ENCODE measurements at regions not wholly inside any gene's neighbourhood (a gene's known extent, or its start where the extent isn't known, plus 50 kb on each side); places are given as distances from the start of the nearest gene placed in this dataset.

DNA sequence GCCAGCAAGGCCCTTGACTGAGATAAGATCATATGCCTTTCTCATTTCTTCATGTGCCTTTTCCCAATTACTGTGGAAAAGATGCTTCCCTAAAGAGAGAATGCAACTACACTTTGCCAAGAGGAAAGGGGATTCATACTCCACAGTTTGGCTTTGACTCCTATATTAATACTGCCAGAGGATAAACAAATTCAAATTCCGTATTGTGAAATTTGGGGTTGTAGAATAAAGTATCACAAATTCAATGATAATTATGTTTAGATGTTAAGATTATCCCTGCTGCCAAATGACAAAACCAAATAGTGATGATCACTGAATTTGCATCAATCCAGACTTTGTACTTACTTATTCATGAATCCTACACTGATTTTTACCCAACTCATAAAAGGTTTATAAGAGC lies 88.5 kb upstream of the MNS1 start:
- TF ChIP-seq, protein P1, sequence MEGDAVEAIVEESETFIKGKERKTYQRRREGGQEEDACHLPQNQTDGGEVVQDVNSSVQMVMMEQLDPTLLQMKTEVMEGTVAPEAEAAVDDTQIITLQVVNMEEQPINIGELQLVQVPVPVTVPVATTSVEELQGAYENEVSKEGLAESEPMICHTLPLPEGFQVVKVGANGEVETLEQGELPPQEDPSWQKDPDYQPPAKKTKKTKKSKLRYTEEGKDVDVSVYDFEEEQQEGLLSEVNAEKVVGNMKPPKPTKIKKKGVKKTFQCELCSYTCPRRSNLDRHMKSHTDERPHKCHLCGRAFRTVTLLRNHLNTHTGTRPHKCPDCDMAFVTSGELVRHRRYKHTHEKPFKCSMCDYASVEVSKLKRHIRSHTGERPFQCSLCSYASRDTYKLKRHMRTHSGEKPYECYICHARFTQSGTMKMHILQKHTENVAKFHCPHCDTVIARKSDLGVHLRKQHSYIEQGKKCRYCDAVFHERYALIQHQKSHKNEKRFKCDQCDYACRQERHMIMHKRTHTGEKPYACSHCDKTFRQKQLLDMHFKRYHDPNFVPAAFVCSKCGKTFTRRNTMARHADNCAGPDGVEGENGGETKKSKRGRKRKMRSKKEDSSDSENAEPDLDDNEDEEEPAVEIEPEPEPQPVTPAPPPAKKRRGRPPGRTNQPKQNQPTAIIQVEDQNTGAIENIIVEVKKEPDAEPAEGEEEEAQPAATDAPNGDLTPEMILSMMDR (IDR thresholded peaks at IDR 0.05) = no peak
- TF ChIP-seq CREM (CRISPR knock-in tag; IDR thresholded peaks at IDR 0.05) = no peak
- TF ChIP-seq, protein P2, sequence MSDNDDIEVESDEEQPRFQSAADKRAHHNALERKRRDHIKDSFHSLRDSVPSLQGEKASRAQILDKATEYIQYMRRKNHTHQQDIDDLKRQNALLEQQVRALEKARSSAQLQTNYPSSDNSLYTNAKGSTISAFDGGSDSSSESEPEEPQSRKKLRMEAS (CRISPR knock-in tag; IDR thresholded peaks at IDR 0.05) = no peak
